HCT116 (cell line): ENCODE measurements at regions not wholly inside any gene's neighbourhood (a gene's known extent, or its start where the extent isn't known, plus 50 kb on each side); places are given as distances from the start of the nearest gene placed in this dataset.
"Not testable (repeated sequence)": the region's sequence is repeated elsewhere in the genome, so short reads cannot be mapped to it uniquely, and the experiment has no call there.

Experiments
- ATAC-seq: fragments of 200-7000 bp; cut with Tn5 transposase; 2 replicates; pipeline ENCODE4 v1.9.1; 2020; ENCODE audit warnings: mild to moderate bottlenecking, moderate library complexity
- BruUV-seq: library from RNA; stranded (reverse); fragments of 400-500 nt; replicated peaks from 2 replicates; lab custom pipeline; 2021; lab: Mats Ljungman, UMichigan
- CTCF ChIA-PET: fragments of 300-600 bp; sonication (Branson Sonifier 250); formaldehyde crosslinking; loops from one replicate; lab custom pipeline; 2021; ENCODE audit warnings: antibody characterized with exemption; lab: Charles Lee
- POLR2A ChIA-PET: fragments of 300-600, 350-600 bp; sonication (Branson Sonifier 250); formaldehyde crosslinking; loops from one replicate; lab custom pipeline; 2021; ENCODE audit warnings: antibody characterized with exemption; lab: Charles Lee
- RAD21 ChIA-PET, 2 experiments: fragments of 300-600 bp; sonication (Branson Sonifier 250); formaldehyde crosslinking; loops; one replicate each; lab custom pipeline; 2023; ENCODE audit warnings: low total read pairs in 2 of 2; ENCODE audit not compliant: uncharacterized antibody in 2 of 2, unreplicated experiment in 2 of 2, low non-redundant PET in 1 of 2; lab: Charles Lee
- DNase-seq: peaks from one replicate; pipeline ENCODE4 v3.0.0-alpha.2; 2010; ENCODE audit warnings: low read depth, low spot score
- H2AFZ ChIP-seq: fragments of 200-600 bp; shearing (Covaris generic), sonication (generic); 2 replicates; pipeline ENCODE4 v1.6.1; 2017; ENCODE audit warnings: low read depth, mixed run types, mixed read lengths, antibody characterized with exemption, low read length; ENCODE audit not compliant: poor library complexity, severe bottlenecking
- H3K27ac ChIP-seq: 2 replicates; pipeline ENCODE4 v1.5.1; 2012; ENCODE audit warnings: low read depth, low read length
- H3K27me3 ChIP-seq: fragments of 200-600 bp; sonication (generic); 2 replicates; pipeline ENCODE4 v1.6.1; 2016; ENCODE audit warnings: mixed run types, low read length, mixed read lengths; ENCODE audit not compliant: insufficient read depth
- H3K36me3 ChIP-seq, 2 experiments: fragments of 200-500 bp in 1 of 2; fragments of 200-600 bp in 1 of 2; sonication (Bioruptor generic) in 1 of 2; sonication (generic) in 1 of 2; 2 replicates each; pipeline versions ENCODE4 v1.5.1 to v1.6.1; 2014 to 2016; ENCODE audit warnings: low read length in 2 of 2, inconsistent platforms in 1 of 2, mixed read lengths in 1 of 2, mixed run types in 1 of 2; ENCODE audit not compliant: insufficient read depth in 2 of 2, control insufficient read depth in 1 of 2
- H3K4me1 ChIP-seq, 2 experiments: fragments of 200-600 bp in 1 of 2; sonication (generic) in 1 of 2; 2 replicates each; pipeline versions ENCODE4 v1.5.1 to v1.6.1; 2012 to 2017; ENCODE audit warnings: low read length in 2 of 2, inconsistent platforms in 1 of 2, mild to moderate bottlenecking in 1 of 2, mixed read lengths in 1 of 2, mixed run types in 1 of 2, moderate library complexity in 1 of 2; ENCODE audit not compliant: insufficient read depth in 2 of 2, control insufficient read depth in 1 of 2
- H3K4me2 ChIP-seq: fragments of 200-600 bp; sonication (generic); 2 replicates; pipeline ENCODE4 v1.6.1; 2017; ENCODE audit warnings: mixed run types, low read length, mixed read lengths
- H3K4me3 ChIP-seq, 2 experiments: fragments of 200-600 bp in 1 of 2; sonication (generic) in 1 of 2; replicated peaks in 1 of 2; 2 replicates each; pipeline ENCODE4 v1.5.1; 2011 to 2016; ENCODE audit warnings: low read length in 2 of 2, control low read depth in 1 of 2, low read depth in 1 of 2, mild to moderate bottlenecking in 1 of 2, mixed read lengths in 1 of 2, mixed run types in 1 of 2
- H3K79me2 ChIP-seq: fragments of 200-600 bp; sonication (generic); 2 replicates; pipeline ENCODE4 v1.6.1; 2017; ENCODE audit warnings: mild to moderate bottlenecking, mixed run types, low read length, moderate library complexity, mixed read lengths; ENCODE audit not compliant: insufficient read depth
- H3K9ac ChIP-seq: fragments of 200-600 bp; sonication (generic); 2 replicates; pipeline ENCODE4 v1.6.1; 2016; ENCODE audit warnings: low read length, mixed read lengths
- H3K9me2 ChIP-seq: fragments of 200-600 bp; sonication (generic), shearing (Covaris generic); 2 replicates; pipeline ENCODE4 v1.6.1; 2017; ENCODE audit warnings: mixed run types, mild to moderate bottlenecking, moderate library complexity; ENCODE audit not compliant: insufficient read depth
- H3K9me3 ChIP-seq, 2 experiments: fragments of 200-500 bp in 1 of 2; fragments of 200-600 bp in 1 of 2; sonication (Bioruptor generic) in 1 of 2; sonication (generic) in 1 of 2; 2 replicates each; pipeline ENCODE4 v1.6.1; 2014 to 2017; ENCODE audit warnings: low read length in 2 of 2, mixed read lengths in 2 of 2, inconsistent platforms in 1 of 2, low read depth in 1 of 2, mild to moderate bottlenecking in 1 of 2, mixed run types in 1 of 2, moderate library complexity in 1 of 2; ENCODE audit not compliant: control insufficient read depth in 1 of 2, insufficient read depth in 1 of 2
- H4K20me1 ChIP-seq: fragments of 200-600 bp; sonication (generic), shearing (Covaris generic); 2 replicates; pipeline ENCODE4 v1.6.1; 2017; ENCODE audit warnings: mixed run types, mild to moderate bottlenecking, moderate library complexity; ENCODE audit not compliant: insufficient read depth
- CEBPB ChIP-seq: IDR thresholded peaks from 2 replicates; pipeline ENCODE4 v1.6.1; 2012; ENCODE audit warnings: low read depth
- FOSL1 ChIP-seq: IDR thresholded peaks from 2 replicates; pipeline ENCODE4 v1.6.1; 2012; ENCODE audit warnings: low read depth
- TCF7L2 ChIP-seq: IDR thresholded peaks from 2 replicates; pipeline ENCODE4 v1.7.0; 2011; ENCODE audit warnings: borderline replicate concordance, inconsistent platforms; ENCODE audit not compliant: insufficient read depth, insufficient read length; ENCODE audit errors: extremely low read depth
- ZFX ChIP-seq: fragments of 450-650 bp; IDR thresholded peaks from 2 replicates; pipeline ENCODE4 v1.6.1; 2017
- intact Hi-C: fragments of 100-400 bp; cut with micrococcal nuclease; formaldehyde crosslinking; loops from 2 replicates; pipeline ENCODE4 v1.10.0; 2022
- TF ChIP-seq, protein P1 (sequence below): IDR thresholded peaks from 2 replicates; pipeline ENCODE4 v1.6.1; 2012; ENCODE audit warnings: low read depth

DNA sequence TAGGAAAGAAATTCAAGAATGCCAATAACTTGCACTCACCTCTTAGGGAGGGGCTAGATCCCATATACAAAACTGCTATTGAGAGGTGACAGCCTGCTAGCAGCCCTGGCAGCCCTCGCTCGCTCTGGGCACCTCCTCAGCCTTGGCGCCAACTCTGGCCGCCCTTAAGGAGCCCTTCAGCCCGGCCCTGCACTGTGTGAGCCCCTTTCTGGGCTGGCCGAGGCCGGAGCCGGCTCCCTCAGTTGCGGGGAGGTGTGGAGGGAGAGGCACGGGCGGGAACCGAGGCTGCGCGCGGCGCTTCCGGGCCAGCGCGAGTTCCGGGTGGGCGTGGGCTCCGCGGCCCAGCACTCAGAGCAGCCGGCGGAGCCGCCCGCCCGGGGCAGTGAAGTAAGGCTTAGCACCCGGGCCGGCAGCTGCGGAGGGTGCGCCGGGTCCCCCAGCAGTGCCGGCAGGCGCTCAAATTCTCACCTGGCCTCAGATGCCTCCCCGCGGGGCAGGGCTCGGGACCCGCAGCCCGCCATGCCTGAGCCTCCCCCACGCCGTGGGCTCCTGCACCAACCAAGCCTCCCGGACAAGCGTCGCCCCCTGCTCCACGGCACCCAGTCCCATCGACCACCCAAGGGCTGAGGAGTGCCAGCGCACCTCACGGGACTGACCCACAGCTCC lies 329.9 kb downstream of the FAM181B start:
- DNase-seq (no peak), ATAC-seq (no peak)
- intact Hi-C loops = no loop called here
- H2AFZ ChIP-seq = no peak overlapping the region
- H3K36me3 ChIP-seq = no peaks in the 10 kb centered on the region
- ChIA-PET RAD21 (no interaction called here), CTCF (no interaction called here), POLR2A (no interaction called here)
- no peaks in the 10 kb centered on the region for H3K27me3 ChIP-seq
- no peaks in the 10 kb centered on the region for H3K79me2 ChIP-seq
- H3K9me2 ChIP-seq = no peaks in the 10 kb centered on the region
- H3K4me2 ChIP-seq = no peak overlapping the region
- TF ChIP-seq, protein P1, sequence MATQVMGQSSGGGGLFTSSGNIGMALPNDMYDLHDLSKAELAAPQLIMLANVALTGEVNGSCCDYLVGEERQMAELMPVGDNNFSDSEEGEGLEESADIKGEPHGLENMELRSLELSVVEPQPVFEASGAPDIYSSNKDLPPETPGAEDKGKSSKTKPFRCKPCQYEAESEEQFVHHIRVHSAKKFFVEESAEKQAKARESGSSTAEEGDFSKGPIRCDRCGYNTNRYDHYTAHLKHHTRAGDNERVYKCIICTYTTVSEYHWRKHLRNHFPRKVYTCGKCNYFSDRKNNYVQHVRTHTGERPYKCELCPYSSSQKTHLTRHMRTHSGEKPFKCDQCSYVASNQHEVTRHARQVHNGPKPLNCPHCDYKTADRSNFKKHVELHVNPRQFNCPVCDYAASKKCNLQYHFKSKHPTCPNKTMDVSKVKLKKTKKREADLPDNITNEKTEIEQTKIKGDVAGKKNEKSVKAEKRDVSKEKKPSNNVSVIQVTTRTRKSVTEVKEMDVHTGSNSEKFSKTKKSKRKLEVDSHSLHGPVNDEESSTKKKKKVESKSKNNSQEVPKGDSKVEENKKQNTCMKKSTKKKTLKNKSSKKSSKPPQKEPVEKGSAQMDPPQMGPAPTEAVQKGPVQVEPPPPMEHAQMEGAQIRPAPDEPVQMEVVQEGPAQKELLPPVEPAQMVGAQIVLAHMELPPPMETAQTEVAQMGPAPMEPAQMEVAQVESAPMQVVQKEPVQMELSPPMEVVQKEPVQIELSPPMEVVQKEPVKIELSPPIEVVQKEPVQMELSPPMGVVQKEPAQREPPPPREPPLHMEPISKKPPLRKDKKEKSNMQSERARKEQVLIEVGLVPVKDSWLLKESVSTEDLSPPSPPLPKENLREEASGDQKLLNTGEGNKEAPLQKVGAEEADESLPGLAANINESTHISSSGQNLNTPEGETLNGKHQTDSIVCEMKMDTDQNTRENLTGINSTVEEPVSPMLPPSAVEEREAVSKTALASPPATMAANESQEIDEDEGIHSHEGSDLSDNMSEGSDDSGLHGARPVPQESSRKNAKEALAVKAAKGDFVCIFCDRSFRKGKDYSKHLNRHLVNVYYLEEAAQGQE = no peak
- TF ChIP-seq TCF7L2 (no peak), ZFX (no peak), FOSL1 (no peak)
- no peak overlapping the region for H3K9ac ChIP-seq
- no peak overlapping the region for H3K27ac ChIP-seq
- no peak overlapping the region for H3K4me3 ChIP-seq
- no TSS peak for BruUV-seq
- H3K9me3 ChIP-seq = peaks cover 0 to 4% of the 10 kb centered on the region in 2 experiments; a peak in 2 of 4 replicates
- H3K4me1 ChIP-seq = no peaks in the 10 kb centered on the region
- H4K20me1 ChIP-seq = no peaks in the 10 kb centered on the region

DNA sequence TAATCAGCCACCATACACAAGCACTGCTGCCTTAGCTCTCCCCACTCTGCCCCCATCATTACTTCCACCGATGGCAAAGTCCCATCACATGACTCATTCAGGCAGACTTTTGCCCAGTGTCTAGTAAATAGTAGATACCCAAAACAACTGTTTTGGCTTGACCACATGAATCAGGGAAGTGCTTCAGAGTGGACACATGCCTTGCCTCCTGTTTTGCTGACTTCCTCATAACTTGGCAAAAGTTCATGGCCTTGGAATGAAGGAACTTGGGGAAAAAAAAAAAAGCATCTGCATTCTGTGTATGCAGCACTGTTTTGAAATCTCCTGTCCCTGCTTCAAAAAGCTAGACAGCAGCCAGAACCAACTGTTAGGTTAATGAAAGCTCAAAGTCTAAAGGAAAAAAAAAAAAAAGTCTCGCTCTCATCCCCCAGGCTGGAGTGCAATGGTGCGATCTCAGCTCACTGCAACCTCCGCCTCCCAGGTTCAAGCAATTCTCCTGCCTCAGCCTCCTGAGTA lies 335.3 kb downstream of the FAM181B start:
- POLR2A ChIA-PET = no interaction called here
- TF ChIP-seq TCF7L2 (no peak), CEBPB (no peak)
- Histone ChIP-seq H3K27me3 (no peaks in the 10 kb centered on the region), H3K79me2 (no peaks in the 10 kb centered on the region), H4K20me1 (no peaks in the 10 kb centered on the region), H3K4me1 (no peaks in the 10 kb centered on the region), H3K4me3 (no peak overlapping the region), H3K4me2 (no peak overlapping the region), H3K9me2 (no peaks in the 10 kb centered on the region), H3K9ac (no peak overlapping the region), H3K36me3 (no peaks in the 10 kb centered on the region), H2AFZ (no peak overlapping the region), H3K9me3 (no peaks in the 10 kb centered on the region; a peak in 2 of 4 replicates), H3K27ac (no peak overlapping the region)
- RAD21 ChIA-PET = no interaction called here
- no peak for DNase-seq
- CTCF ChIA-PET = no interaction called here
- intact Hi-C loops = no loop called here
- BruUV-seq = no TSS peak
- no peak for ATAC-seq

DNA sequence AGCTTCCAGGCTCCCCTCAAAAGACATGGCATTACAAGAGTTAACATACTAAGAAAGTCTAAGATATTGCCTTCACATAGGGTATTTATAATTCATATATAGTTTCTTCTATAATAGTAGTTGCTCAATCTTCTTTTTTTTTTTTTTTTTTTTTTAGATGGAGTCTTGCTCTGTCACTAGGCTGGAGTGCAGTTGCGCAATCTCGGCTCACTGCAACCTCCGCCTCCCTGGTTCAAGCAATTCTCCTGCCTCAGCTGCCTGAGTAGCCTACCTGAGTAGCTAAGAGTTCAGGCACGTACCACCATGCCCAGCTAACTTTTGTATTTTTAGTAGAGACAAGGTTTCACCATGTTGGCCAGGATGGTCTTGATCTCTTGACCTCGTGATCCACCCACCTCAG lies 337.0 kb downstream of the FAM181B start:
- H3K36me3 ChIP-seq = not testable (repeated sequence)

More for the DNA sequence above, 337.0 kb downstream of the FAM181B start:
- H4K20me1 ChIP-seq, POLR2A ChIA-PET, H2AFZ ChIP-seq, H3K4me2 ChIP-seq, H3K9ac ChIP-seq, H3K4me3 ChIP-seq, intact Hi-C loops, H3K27me3 ChIP-seq, DNase-seq, BruUV-seq, ATAC-seq, CTCF ChIA-PET, RAD21 ChIA-PET, H3K4me1 ChIP-seq, H3K27ac ChIP-seq, H3K9me3 ChIP-seq, H3K79me2 ChIP-seq, H3K9me2 ChIP-seq: not testable (repeated sequence)
